ENCODE measurements at regions not wholly inside any gene's neighbourhood (a gene's known extent, or its start where the extent isn't known, plus 50 kb on each side); places are given as distances from the start of the nearest gene placed in this dataset.
"Not testable (repeated sequence)": the region's sequence is repeated elsewhere in the genome, so short reads cannot be mapped to it uniquely, and the experiment has no call there.

DNA sequence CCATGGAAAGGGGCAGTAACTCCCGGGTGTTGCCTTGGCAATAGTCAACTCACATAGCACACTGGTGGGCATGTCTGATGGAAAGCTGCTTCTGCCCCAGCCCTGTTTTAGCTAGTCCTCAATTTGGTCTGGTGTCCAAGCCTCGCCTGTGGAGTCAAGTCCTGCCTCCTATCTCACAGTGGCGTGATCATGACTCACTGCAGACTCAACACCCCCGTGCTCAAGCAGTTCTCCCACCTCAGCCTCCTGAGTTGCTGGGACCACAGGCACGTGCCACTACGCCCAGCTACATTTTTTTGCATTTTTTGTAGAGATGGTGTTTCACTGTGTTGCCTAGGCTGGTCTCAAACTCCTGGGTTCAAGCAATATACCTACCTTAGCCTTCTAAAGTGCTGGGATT, 218.9 kb upstream of the FRG2C start:
- H3K27me3 ChIP-seq (ENCODE audit: control insufficient read depth, insufficient read depth, low read length); H2AFZ ChIP-seq (ENCODE audit: low read length); H3K36me3 ChIP-seq (ENCODE audit: control insufficient read depth, insufficient read depth, low read length); H3K4me2 ChIP-seq (ENCODE audit: extremely low read depth, insufficient read depth, low read length); H3K4me3 ChIP-seq (replicated peaks in 1 of 4; ENCODE audit: control extremely low read depth in 1 of 4, insufficient read depth in 1 of 4, low read depth in 3 of 4, low read length in 4 of 4); H3K9me3 ChIP-seq (ENCODE audit: control insufficient read depth, insufficient read depth, low read depth, low read length); H3K9ac ChIP-seq (ENCODE audit: insufficient read depth, low read length); H3K27ac ChIP-seq (ENCODE audit: insufficient read depth, low read length); H3K4me1 ChIP-seq (ENCODE audit: control insufficient read depth, extremely low read depth, insufficient read depth, low read length); H4K20me1 ChIP-seq (ENCODE audit: control insufficient read depth, extremely low read depth, insufficient read depth, low read length); H3K79me2 ChIP-seq (ENCODE audit: control insufficient read depth, insufficient read depth, low read length): not testable (repeated sequence)
- DNase-seq (ENCODE audit: low read depth in 2 of 2): peak in 1 of 2 donors; percentile 65

DNA sequence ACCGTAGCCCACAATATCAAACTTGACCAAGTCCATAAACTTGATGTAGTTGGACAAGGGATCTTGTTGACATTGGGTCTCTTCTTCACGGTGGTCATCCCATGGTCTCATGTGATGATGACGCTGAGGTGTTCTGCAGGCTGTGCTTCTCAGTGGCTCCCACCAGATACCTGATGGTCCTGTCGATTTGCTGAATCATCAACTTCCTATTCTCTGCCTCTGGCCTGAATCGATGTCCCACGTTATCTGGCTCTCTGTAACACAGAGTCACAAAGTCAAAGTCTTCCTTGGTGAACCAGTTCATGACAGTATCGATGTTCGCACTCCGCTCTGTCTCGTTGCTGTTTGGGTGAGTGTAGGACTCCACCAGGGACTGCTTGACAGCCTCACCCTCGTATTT, 217.2 kb upstream of the FRG2C start:
- H4K20me1 ChIP-seq (ENCODE audit: control insufficient read depth, extremely low read depth, insufficient read depth, low read length); H3K79me2 ChIP-seq (ENCODE audit: control insufficient read depth, insufficient read depth, low read length); H3K27ac ChIP-seq (ENCODE audit: insufficient read depth, low read length); H2AFZ ChIP-seq (ENCODE audit: low read length); DNase-seq (ENCODE audit: low read depth in 2 of 2); H3K4me2 ChIP-seq (ENCODE audit: extremely low read depth, insufficient read depth, low read length); H3K27me3 ChIP-seq (ENCODE audit: control insufficient read depth, insufficient read depth, low read length); H3K36me3 ChIP-seq (ENCODE audit: control insufficient read depth, insufficient read depth, low read length); H3K9me3 ChIP-seq (ENCODE audit: control insufficient read depth, insufficient read depth, low read depth, low read length); H3K4me3 ChIP-seq (replicated peaks in 1 of 4; ENCODE audit: control extremely low read depth in 1 of 4, insufficient read depth in 1 of 4, low read depth in 3 of 4, low read length in 4 of 4); H3K4me1 ChIP-seq (ENCODE audit: control insufficient read depth, extremely low read depth, insufficient read depth, low read length); H3K9ac ChIP-seq (ENCODE audit: insufficient read depth, low read length): not testable (repeated sequence)

DNA sequence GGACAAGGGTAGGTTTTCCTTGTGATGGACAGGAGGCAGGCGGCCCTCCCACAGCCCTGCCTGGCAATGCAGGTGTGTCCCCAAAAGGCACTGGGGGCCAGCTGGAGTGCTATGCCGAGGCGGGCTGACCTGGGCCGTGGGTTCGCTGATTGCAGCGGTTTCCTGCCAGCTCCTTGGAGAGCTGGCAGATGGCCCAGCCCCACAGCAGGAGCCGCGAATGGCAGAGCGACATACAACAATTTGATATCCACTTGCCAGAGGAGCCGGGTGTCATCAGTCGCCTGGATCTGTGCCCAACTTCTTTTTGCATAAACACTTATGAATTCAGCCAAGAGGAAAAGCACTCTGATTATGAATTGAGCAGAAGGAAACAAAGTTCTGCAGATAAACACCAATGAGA, 210.8 kb upstream of the FRG2C start:
- peak; percentile 2 to 43 for DNase-seq (ENCODE audit: low read depth in 2 of 2)
- not testable (repeated sequence) for H4K20me1 ChIP-seq (ENCODE audit: control insufficient read depth, extremely low read depth, insufficient read depth, low read length); H3K36me3 ChIP-seq (ENCODE audit: control insufficient read depth, insufficient read depth, low read length); H3K79me2 ChIP-seq (ENCODE audit: control insufficient read depth, insufficient read depth, low read length); H3K9ac ChIP-seq (ENCODE audit: insufficient read depth, low read length); H3K27me3 ChIP-seq (ENCODE audit: control insufficient read depth, insufficient read depth, low read length); H2AFZ ChIP-seq (ENCODE audit: low read length); H3K4me1 ChIP-seq (ENCODE audit: control insufficient read depth, extremely low read depth, insufficient read depth, low read length); H3K4me2 ChIP-seq (ENCODE audit: extremely low read depth, insufficient read depth, low read length); H3K9me3 ChIP-seq (ENCODE audit: control insufficient read depth, insufficient read depth, low read depth, low read length); H3K27ac ChIP-seq (ENCODE audit: insufficient read depth, low read length); H3K4me3 ChIP-seq (replicated peaks in 1 of 4; ENCODE audit: control extremely low read depth in 1 of 4, insufficient read depth in 1 of 4, low read depth in 3 of 4, low read length in 4 of 4)

DNA sequence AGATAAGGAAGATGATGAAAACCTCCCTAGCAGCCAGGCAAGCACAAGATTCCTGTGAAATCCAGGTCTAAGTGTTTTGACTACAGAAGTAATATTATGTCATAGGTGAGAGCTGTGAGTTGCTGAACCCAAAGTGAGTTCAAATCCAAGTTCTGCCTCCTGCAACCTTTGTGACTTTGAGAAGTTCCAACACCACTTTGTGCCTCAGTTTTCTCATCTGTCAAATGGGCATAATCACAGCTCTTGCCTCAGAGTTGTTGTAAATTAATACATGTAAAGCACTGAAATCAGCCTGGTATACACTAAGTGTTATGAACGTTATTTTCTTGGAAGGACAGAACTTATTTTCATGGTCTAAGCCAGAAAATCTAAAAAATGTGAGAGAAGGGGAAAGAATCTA, 210.3 kb upstream of the FRG2C start:
- H4K20me1 ChIP-seq (ENCODE audit: control insufficient read depth, extremely low read depth, insufficient read depth, low read length); H3K27ac ChIP-seq (ENCODE audit: insufficient read depth, low read length); H2AFZ ChIP-seq (ENCODE audit: low read length); H3K4me3 ChIP-seq (replicated peaks in 1 of 4; ENCODE audit: control extremely low read depth in 1 of 4, insufficient read depth in 1 of 4, low read depth in 3 of 4, low read length in 4 of 4); H3K79me2 ChIP-seq (ENCODE audit: control insufficient read depth, insufficient read depth, low read length); H3K36me3 ChIP-seq (ENCODE audit: control insufficient read depth, insufficient read depth, low read length); H3K27me3 ChIP-seq (ENCODE audit: control insufficient read depth, insufficient read depth, low read length); H3K4me2 ChIP-seq (ENCODE audit: extremely low read depth, insufficient read depth, low read length); H3K4me1 ChIP-seq (ENCODE audit: control insufficient read depth, extremely low read depth, insufficient read depth, low read length); DNase-seq (ENCODE audit: low read depth in 2 of 2); H3K9ac ChIP-seq (ENCODE audit: insufficient read depth, low read length); H3K9me3 ChIP-seq (ENCODE audit: control insufficient read depth, insufficient read depth, low read depth, low read length): not testable (repeated sequence)

DNA sequence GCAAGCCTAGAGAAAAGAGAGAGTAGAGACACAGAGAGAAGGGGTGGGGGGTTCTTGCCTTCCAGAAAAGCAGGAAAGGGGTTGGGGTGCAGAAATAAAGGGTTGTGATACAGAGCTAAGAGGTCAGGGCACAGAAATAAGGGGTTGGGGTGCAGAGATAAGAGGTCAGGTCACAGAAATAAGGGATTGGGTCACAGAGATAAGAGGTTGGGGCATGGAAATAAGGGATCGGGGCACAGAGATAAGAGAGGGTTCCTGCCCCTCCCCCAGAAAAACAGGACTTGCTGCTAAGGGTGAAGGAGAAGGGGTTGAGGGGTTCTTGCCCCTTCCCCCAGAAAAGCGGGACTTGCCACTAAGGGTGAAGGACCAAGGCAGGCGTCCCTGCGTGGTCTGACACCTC, 189.6 kb upstream of the FRG2C start:
- H3K27ac ChIP-seq (ENCODE audit: insufficient read depth, low read length): not testable (repeated sequence)

DNA sequence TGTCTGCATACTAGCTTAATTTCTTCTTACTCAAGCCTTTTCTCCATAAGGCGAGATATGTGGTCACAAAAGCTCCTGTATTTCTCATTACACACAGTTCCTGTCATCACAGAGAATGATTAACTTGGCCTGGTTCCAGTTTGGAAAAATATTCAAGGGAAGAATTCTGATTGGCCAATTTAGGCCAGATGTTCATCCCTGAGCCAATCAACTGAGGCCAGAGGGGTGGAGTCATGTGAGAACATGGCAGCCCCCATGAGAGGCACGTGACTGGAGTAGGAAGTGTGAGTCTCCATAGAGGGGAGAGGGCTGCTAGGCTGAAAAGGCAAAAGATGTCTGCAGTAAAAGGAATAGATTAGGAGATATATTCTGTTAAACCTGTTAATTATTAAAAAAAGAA, 167.5 kb upstream of the FRG2C start:
- H3K9ac ChIP-seq (ENCODE audit: insufficient read depth, low read length); H3K9me3 ChIP-seq (ENCODE audit: control insufficient read depth, insufficient read depth, low read depth, low read length): not testable (repeated sequence)

More for the DNA sequence above, 189.6 kb upstream of the FRG2C start:
- not testable (repeated sequence) for H3K79me2 ChIP-seq (ENCODE audit: control insufficient read depth, insufficient read depth, low read length); H3K4me3 ChIP-seq (replicated peaks in 1 of 4; ENCODE audit: control extremely low read depth in 1 of 4, insufficient read depth in 1 of 4, low read depth in 3 of 4, low read length in 4 of 4); H3K36me3 ChIP-seq (ENCODE audit: control insufficient read depth, insufficient read depth, low read length); DNase-seq (ENCODE audit: low read depth in 2 of 2); H3K27me3 ChIP-seq (ENCODE audit: control insufficient read depth, insufficient read depth, low read length); H3K4me1 ChIP-seq (ENCODE audit: control insufficient read depth, extremely low read depth, insufficient read depth, low read length); H4K20me1 ChIP-seq (ENCODE audit: control insufficient read depth, extremely low read depth, insufficient read depth, low read length); H3K9me3 ChIP-seq (ENCODE audit: control insufficient read depth, insufficient read depth, low read depth, low read length); H3K9ac ChIP-seq (ENCODE audit: insufficient read depth, low read length); H2AFZ ChIP-seq (ENCODE audit: low read length); H3K4me2 ChIP-seq (ENCODE audit: extremely low read depth, insufficient read depth, low read length)

DNA sequence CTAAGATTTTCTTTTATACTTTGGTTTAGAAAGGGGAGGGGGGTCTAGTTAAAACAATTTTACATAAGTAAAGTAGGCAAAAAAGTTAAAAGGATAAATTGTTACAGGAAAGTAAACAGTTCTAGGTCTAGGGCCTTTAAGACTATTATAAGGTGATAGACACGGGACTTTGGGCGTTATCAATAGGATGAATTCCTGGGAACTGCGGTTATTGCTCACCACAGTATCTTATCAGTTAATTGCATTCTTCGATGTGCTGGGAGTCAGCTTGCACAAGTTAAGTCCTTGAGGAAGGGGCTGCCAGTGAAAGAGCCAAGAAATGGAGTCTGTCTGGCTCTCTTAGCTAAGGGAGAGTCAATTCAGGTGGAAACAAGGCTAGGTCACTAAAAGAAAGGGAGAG, 163.8 kb upstream of the FRG2C start:
- not testable (repeated sequence) for H2AFZ ChIP-seq (ENCODE audit: low read length); H3K9ac ChIP-seq (ENCODE audit: insufficient read depth, low read length); H3K4me2 ChIP-seq (ENCODE audit: extremely low read depth, insufficient read depth, low read length); H3K27me3 ChIP-seq (ENCODE audit: control insufficient read depth, insufficient read depth, low read length); DNase-seq (ENCODE audit: low read depth in 2 of 2); H4K20me1 ChIP-seq (ENCODE audit: control insufficient read depth, extremely low read depth, insufficient read depth, low read length); H3K4me1 ChIP-seq (ENCODE audit: control insufficient read depth, extremely low read depth, insufficient read depth, low read length); H3K36me3 ChIP-seq (ENCODE audit: control insufficient read depth, insufficient read depth, low read length); H3K4me3 ChIP-seq (replicated peaks in 1 of 4; ENCODE audit: control extremely low read depth in 1 of 4, insufficient read depth in 1 of 4, low read depth in 3 of 4, low read length in 4 of 4); H3K9me3 ChIP-seq (ENCODE audit: control insufficient read depth, insufficient read depth, low read depth, low read length); H3K79me2 ChIP-seq (ENCODE audit: control insufficient read depth, insufficient read depth, low read length); H3K27ac ChIP-seq (ENCODE audit: insufficient read depth, low read length)

More for the DNA sequence above, 167.5 kb upstream of the FRG2C start:
- H3K4me2 ChIP-seq (ENCODE audit: extremely low read depth, insufficient read depth, low read length); DNase-seq (ENCODE audit: low read depth in 2 of 2); H3K27me3 ChIP-seq (ENCODE audit: control insufficient read depth, insufficient read depth, low read length); H3K4me1 ChIP-seq (ENCODE audit: control insufficient read depth, extremely low read depth, insufficient read depth, low read length); H3K36me3 ChIP-seq (ENCODE audit: control insufficient read depth, insufficient read depth, low read length); H2AFZ ChIP-seq (ENCODE audit: low read length); H3K27ac ChIP-seq (ENCODE audit: insufficient read depth, low read length); H4K20me1 ChIP-seq (ENCODE audit: control insufficient read depth, extremely low read depth, insufficient read depth, low read length); H3K4me3 ChIP-seq (replicated peaks in 1 of 4; ENCODE audit: control extremely low read depth in 1 of 4, insufficient read depth in 1 of 4, low read depth in 3 of 4, low read length in 4 of 4); H3K79me2 ChIP-seq (ENCODE audit: control insufficient read depth, insufficient read depth, low read length): not testable (repeated sequence)

All from fibroblast of lung (primary cell).